WI38 (cell line): ENCODE measurements at regions not wholly inside any gene's neighbourhood (a gene's known extent, or its start where the extent isn't known, plus 50 kb on each side); places are given as distances from the start of the nearest gene placed in this dataset.

Experiments
- H3K4me3 ChIP-seq: 2 replicates; pipeline ENCODE4 v1.5.1; 2011; ENCODE audit warnings: low read depth, mild to moderate bottlenecking, control low read depth, low read length
- CTCF ChIP-seq: IDR thresholded peaks from 2 replicates; pipeline ENCODE4 v1.5.1; 2012; ENCODE audit warnings: low read depth, mild to moderate bottlenecking, control low read depth, low read length

- H3K4me3 ChIP-seq, result no peak overlapping the region
- no peak for TF ChIP-seq CTCF
Measured at GRCh38 chr2:145601361-145601925, 1081.5 kb upstream of the ZEB2 start.

- no peak for TF ChIP-seq CTCF
- no peak overlapping the region for H3K4me3 ChIP-seq
Measured at GRCh38 chr2:145600811-145601210, 1080.9 kb upstream of the ZEB2 start.

DNA sequence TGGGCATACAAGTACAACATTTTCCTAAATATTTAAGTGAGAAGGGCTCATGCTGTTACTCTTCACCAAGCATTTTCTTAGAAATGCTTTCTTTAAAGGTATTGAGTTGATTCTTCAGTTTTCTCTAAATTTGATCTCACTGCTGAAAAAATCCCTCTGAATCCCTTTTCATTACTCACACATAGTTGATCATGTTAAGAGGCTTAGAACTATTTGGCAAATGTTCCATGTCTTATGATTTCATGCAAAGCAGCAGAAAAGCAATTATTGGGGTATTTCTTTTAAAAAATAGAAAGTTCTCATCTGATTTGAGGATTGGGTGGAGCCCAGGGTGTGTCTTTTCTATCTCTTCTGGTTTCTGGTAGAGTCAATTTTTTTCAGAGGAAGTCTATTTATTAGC is 1079.8 kb upstream of the ZEB2 start:
- no peak for TF ChIP-seq CTCF
- no peak overlapping the region for H3K4me3 ChIP-seq

GRCh38 chr2:145598434-145598833 is 1078.5 kb upstream of the ZEB2 start:
- no peak overlapping the region for H3K4me3 ChIP-seq
- TF ChIP-seq CTCF, result no peak

DNA sequence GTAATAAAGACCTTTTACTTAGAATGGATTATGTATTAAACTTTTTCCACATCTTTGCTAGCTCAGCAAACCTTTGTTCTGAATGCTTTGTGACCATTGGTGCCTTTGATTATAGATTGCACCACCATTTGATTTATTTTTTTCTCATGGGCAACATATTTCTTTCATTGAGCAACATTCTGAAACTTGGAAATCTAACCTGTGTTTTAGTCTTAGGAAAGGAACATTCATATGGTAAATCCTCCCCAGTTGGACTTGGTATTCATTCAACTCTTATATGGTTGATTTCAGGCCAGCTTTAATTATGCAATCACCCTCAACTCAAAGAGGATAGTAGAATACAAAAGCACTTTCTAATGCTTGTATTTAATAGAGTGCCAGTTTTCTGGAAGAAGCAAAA is 1077.9 kb upstream of the ZEB2 start:
- no peak for TF ChIP-seq CTCF
- no peak overlapping the region for H3K4me3 ChIP-seq

DNA sequence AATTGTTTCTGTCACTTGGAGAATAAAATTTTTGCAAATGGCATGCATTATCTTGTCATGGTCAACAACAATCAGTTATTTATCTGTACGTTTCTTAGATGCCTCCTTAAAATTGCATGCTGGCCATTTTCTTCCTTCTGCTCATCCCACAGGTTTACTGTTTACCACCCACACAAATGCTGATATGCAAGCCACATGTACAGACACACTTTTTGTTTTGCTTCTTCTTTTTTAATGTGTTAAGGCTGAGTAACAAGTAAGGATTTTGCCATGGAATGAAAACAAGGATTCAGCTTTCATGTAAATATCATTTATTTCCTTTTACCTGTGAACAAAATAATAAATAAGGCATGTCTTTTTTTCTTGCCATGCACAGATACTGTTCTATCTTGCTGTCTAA is 1077.1 kb upstream of the ZEB2 start:
- H3K4me3 ChIP-seq, result no peak overlapping the region
- no peak for TF ChIP-seq CTCF

- no peak overlapping the region for H3K4me3 ChIP-seq
- no peak for TF ChIP-seq CTCF
Measured at GRCh38 chr2:145596416-145596815, 1076.5 kb upstream of the ZEB2 start.
